GM12878 (cell line): ENCODE measurements at regions not wholly inside any gene's neighbourhood (a gene's known extent, or its start where the extent isn't known, plus 50 kb on each side); places are given as distances from the start of the nearest gene placed in this dataset.

Experiments used
- ATAC-seq: fragments of 200-7000 bp; cut with Tn5 transposase; 3 replicates; pipeline ENCODE4 v1.9.1; 2020; ENCODE audit warnings: mild to moderate bottlenecking, moderate library complexity
- BruUV-seq: library from RNA; stranded (reverse); fragments of 400-500 nt; replicated peaks from 2 replicates; lab custom pipeline; 2021; lab: Mats Ljungman, UMichigan
- CTCF ChIA-PET: fragments of 300-600 bp; sonication (Branson Sonifier 250); formaldehyde crosslinking; extraction: SDS; loops from one replicate; lab custom pipeline; 2021; ENCODE audit warnings: inconsistent platforms; lab: Yijun Ruan, JAX
- POLR2A ChIA-PET: fragments of 350-600 bp; formaldehyde crosslinking; extraction: SDS; loops from one replicate; lab custom pipeline; 2021; ENCODE audit warnings: inconsistent platforms; lab: Charles Lee
- RAD21 ChIA-PET: fragments of 300-600 bp; sonication (Branson Sonifier 250); formaldehyde crosslinking; loops from one replicate; lab custom pipeline; 2023; ENCODE audit warnings: antibody characterized with exemption; ENCODE audit not compliant: unreplicated experiment; lab: Charles Lee
- SMC1A ChIA-PET: fragments of 300-600 bp; sonication (Branson Sonifier 250); formaldehyde crosslinking; loops from one replicate; lab custom pipeline; 2023; ENCODE audit not compliant: unreplicated experiment, uncharacterized antibody; lab: Charles Lee
- DNase-seq: peaks from one replicate; pipeline ENCODE4 v3.0.0-alpha.2; 2011; ENCODE audit warnings: low read depth, low spot score
- FAIRE-seq: peaks from 3 replicates; lab custom pipeline; 2011; peaks lifted over from hg19 to GRCh38; lab: Jason Lieb, UNC
- H2AFZ ChIP-seq: 2 replicates; pipeline ENCODE4 v1.6.0; 2011; ENCODE audit warnings: low read depth, low read length, control low read depth; ENCODE audit not compliant: control insufficient read depth
- H3K27ac ChIP-seq: 2 replicates; pipeline ENCODE4 v1.5.1; 2011; ENCODE audit warnings: control low read depth; ENCODE audit not compliant: control insufficient read depth, insufficient read depth
- H3K27me3 ChIP-seq, 2 experiments: replicated peaks in 1 of 2; 2 replicates each; pipeline versions ENCODE4 v1.6.0 to v1.6.1; 2011; ENCODE audit warnings: low read length in 1 of 2; ENCODE audit not compliant: control insufficient read depth in 2 of 2, insufficient read depth in 2 of 2
- H3K36me3 ChIP-seq, 2 experiments: 2 replicates each; pipeline ENCODE4 v1.5.1; 2011; ENCODE audit warnings: low read length in 1 of 2; ENCODE audit not compliant: control insufficient read depth in 2 of 2, insufficient read depth in 2 of 2
- H3K4me1 ChIP-seq: 2 replicates; pipeline ENCODE4 v1.6.1; 2011; ENCODE audit warnings: mild to moderate bottlenecking, low read length, moderate library complexity, mixed read lengths; ENCODE audit not compliant: control insufficient read depth, insufficient read depth
- H3K4me2 ChIP-seq: 2 replicates; pipeline ENCODE4 v1.6.0; 2011; ENCODE audit warnings: control low read depth; ENCODE audit not compliant: control insufficient read depth, insufficient read depth
- H3K4me3 ChIP-seq: fragments of 200-600 bp; sonication (generic); 2 replicates; pipeline ENCODE4 v1.5.1; 2016
- H3K79me2 ChIP-seq: 2 replicates; pipeline ENCODE4 v1.6.0; 2011; ENCODE audit warnings: low read length; ENCODE audit not compliant: control insufficient read depth, insufficient read depth
- H3K9ac ChIP-seq: 2 replicates; pipeline ENCODE4 v1.8.0; 2011; ENCODE audit warnings: low read length, control low read depth, mixed read lengths; ENCODE audit not compliant: control insufficient read depth, insufficient read depth
- H3K9me3 ChIP-seq: replicated peaks from 3 replicates; pipeline ENCODE4 v1.5.1; 2011; ENCODE audit warnings: mild to moderate bottlenecking, low read length; ENCODE audit not compliant: control insufficient read depth, insufficient read depth
- H4K20me1 ChIP-seq: 2 replicates; pipeline ENCODE4 v1.6.0; 2011; ENCODE audit not compliant: control insufficient read depth, insufficient read depth
- CEBPB ChIP-seq, 2 experiments: fragments of 150-350 bp in 1 of 2; IDR thresholded peaks; 2 replicates each; pipeline ENCODE4 v1.6.1; 2012 to 2014; ENCODE audit warnings: low read depth in 2 of 2, low read length in 2 of 2, borderline replicate concordance in 1 of 2, inconsistent platforms in 1 of 2
- E2F4 ChIP-seq: IDR thresholded peaks from 2 replicates; pipeline ENCODE4 v1.6.1; 2012; ENCODE audit warnings: low read depth, low read length, improper control_type of control experiment
- FOXM1 ChIP-seq: IDR thresholded peaks from 2 replicates; pipeline ENCODE4 v1.6.1; 2012; ENCODE audit warnings: low read depth, mild to moderate bottlenecking, inconsistent platforms, low read length, moderate library complexity
- RAD21 ChIP-seq: IDR thresholded peaks from 2 replicates; pipeline ENCODE4 v1.6.1; 2011; ENCODE audit warnings: mild to moderate bottlenecking, low read depth, low read length, moderate library complexity; ENCODE audit not compliant: insufficient read depth
- RB1 ChIP-seq: fragments of 450-650 bp; formaldehyde crosslinking; IDR thresholded peaks from 2 replicates; pipeline ENCODE4 v1.6.1; 2017; ENCODE audit warnings: mild to moderate bottlenecking, borderline replicate concordance
- SMC3 ChIP-seq: IDR thresholded peaks from 2 replicates; pipeline ENCODE4 v1.6.1; 2011; ENCODE audit warnings: low read length, improper control_type of control experiment, borderline replicate concordance
- SRF ChIP-seq, 2 experiments: IDR thresholded peaks; 2 replicates each; pipeline ENCODE4 v1.6.1; 2011; ENCODE audit warnings: low read depth in 2 of 2, low read length in 2 of 2, mild to moderate bottlenecking in 1 of 2, moderate library complexity in 1 of 2
- ZBED1 ChIP-seq: IDR thresholded peaks from 2 replicates; pipeline ENCODE4 v1.6.1; 2016; ENCODE audit warnings: borderline replicate concordance
- ZNF207 ChIP-seq: fragments of 450-650 bp; IDR thresholded peaks from 2 replicates; pipeline ENCODE4 v1.6.1; 2014; ENCODE audit warnings: antibody characterized with exemption, mild to moderate bottlenecking, borderline replicate concordance
- WGBS: methylation state at CpG from one replicate; pipeline ENCODE4 v1.1.6; 2016; ENCODE audit warnings: low lambda C conversion rate; ENCODE audit not compliant: insufficient replicate concordance, insufficient coverage; ENCODE audit errors: missing lambda C conversion rate; 5-methylcytosine and 5-hydroxymethylcytosine counted together
- in situ Hi-C: fragments of 300-500 bp; cut with MboI; formaldehyde crosslinking; loops from 9 replicates; pipeline ENCODE4 v1.14.3; 2018; ENCODE audit warnings: mixed read lengths
- intact Hi-C: fragments of 100-400 bp; cut with micrococcal nuclease; formaldehyde crosslinking; loops from one replicate; pipeline ENCODE4 v1.14.2; 2022; ENCODE audit not compliant: unreplicated experiment
- TF ChIP-seq, protein P1 (sequence below): IDR thresholded peaks from 2 replicates; pipeline ENCODE4 v1.6.1; 2011; ENCODE audit warnings: borderline replicate concordance, low read depth, mild to moderate bottlenecking, moderate library complexity, low read length; ENCODE audit not compliant: insufficient read depth, poor library complexity, severe bottlenecking
- TF ChIP-seq, protein P2 (sequence below): fragments of 450-650 bp; IDR thresholded peaks from 2 replicates; pipeline ENCODE4 v1.6.1; 2017; ENCODE audit warnings: antibody characterized with exemption, mild to moderate bottlenecking, moderate library complexity

- whole genome bisulfite sequencing = 11% methylated on average over 5 of the region's 5 CpGs
- Histone ChIP-seq H3K9me3 (no peaks in the 10 kb centered on the region), H3K27ac (no peak overlapping the region), H4K20me1 (no peaks in the 10 kb centered on the region), H3K27me3 (no peaks in the 10 kb centered on the region), H3K36me3 (no peaks in the 10 kb centered on the region), H2AFZ (no peak overlapping the region), H3K4me1 (no peaks in the 10 kb centered on the region), H3K4me3 (no peak overlapping the region), H3K9ac (no peak overlapping the region)
- in situ Hi-C loops = no loop called here
- FAIRE-seq (no peak), DNase-seq (no peak), ATAC-seq (no peak)
- BruUV-seq = no TSS peak
- ChIA-PET POLR2A (no interaction called here), CTCF (interaction anchor here (1.3 kb wide), 1 partner anchor 11 kb away, joined by 3 read pairs; no protein-coding TSS in a partner anchor)
- TF ChIP-seq CEBPB (IDR thresholded peaks at IDR 0.05; ENCODE audit: borderline replicate concordance in 1 of 2, low read depth in 2 of 2, low read length in 2 of 2) (no peak), SRF (IDR thresholded peaks at IDR 0.05; ENCODE audit: low read depth in 2 of 2, low read length in 2 of 2) (no peak), RB1 (no peak), RAD21 (no peak), E2F4 (no peak), SMC3 (no peak), FOXM1 (no peak), ZBED1 (no peak), ZNF207 (no peak)
- TF ChIP-seq, protein P1, sequence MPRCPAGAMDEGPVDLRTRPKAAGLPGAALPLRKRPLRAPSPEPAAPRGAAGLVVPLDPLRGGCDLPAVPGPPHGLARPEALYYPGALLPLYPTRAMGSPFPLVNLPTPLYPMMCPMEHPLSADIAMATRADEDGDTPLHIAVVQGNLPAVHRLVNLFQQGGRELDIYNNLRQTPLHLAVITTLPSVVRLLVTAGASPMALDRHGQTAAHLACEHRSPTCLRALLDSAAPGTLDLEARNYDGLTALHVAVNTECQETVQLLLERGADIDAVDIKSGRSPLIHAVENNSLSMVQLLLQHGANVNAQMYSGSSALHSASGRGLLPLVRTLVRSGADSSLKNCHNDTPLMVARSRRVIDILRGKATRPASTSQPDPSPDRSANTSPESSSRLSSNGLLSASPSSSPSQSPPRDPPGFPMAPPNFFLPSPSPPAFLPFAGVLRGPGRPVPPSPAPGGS = no peak
- TF ChIP-seq, protein P2, sequence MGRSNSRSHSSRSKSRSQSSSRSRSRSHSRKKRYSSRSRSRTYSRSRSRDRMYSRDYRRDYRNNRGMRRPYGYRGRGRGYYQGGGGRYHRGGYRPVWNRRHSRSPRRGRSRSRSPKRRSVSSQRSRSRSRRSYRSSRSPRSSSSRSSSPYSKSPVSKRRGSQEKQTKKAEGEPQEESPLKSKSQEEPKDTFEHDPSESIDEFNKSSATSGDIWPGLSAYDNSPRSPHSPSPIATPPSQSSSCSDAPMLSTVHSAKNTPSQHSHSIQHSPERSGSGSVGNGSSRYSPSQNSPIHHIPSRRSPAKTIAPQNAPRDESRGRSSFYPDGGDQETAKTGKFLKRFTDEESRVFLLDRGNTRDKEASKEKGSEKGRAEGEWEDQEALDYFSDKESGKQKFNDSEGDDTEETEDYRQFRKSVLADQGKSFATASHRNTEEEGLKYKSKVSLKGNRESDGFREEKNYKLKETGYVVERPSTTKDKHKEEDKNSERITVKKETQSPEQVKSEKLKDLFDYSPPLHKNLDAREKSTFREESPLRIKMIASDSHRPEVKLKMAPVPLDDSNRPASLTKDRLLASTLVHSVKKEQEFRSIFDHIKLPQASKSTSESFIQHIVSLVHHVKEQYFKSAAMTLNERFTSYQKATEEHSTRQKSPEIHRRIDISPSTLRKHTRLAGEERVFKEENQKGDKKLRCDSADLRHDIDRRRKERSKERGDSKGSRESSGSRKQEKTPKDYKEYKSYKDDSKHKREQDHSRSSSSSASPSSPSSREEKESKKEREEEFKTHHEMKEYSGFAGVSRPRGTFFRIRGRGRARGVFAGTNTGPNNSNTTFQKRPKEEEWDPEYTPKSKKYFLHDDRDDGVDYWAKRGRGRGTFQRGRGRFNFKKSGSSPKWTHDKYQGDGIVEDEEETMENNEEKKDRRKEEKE = no peak
- TF ChIP-seq, all 136 proteins: peak for 0
- Histone ChIP-seq H3K4me2 (no peak overlapping the region), H3K79me2 (no peaks in the 10 kb centered on the region)
- SMC1A ChIA-PET = interaction anchor here (0.6 to 0.9 kb wide), 2 partner anchors 11 to 13 kb away, joined by 3 read pairs; no protein-coding TSS in a partner anchor
- RAD21 ChIA-PET = no interaction called here
- intact Hi-C loops = no loop called here
These were observed 1981.7 kb upstream of the FLRT2 start for GRCh38 chr14:83548061-83548839.
